ENCODE measurements at regions not wholly inside any gene's neighbourhood (a gene's known extent, or its start where the extent isn't known, plus 50 kb on each side); places are given as distances from the start of the nearest gene placed in this dataset.

- no peak overlapping the region for H3K4me2 ChIP-seq (ENCODE audit: insufficient read depth, insufficient read length, low read length)
- Mint-ChIP-seq H3K9me3 (no peaks in the 10 kb centered on the region; a peak in 1 of 5 replicates), H3K36me3 (ENCODE audit: insufficient read depth in 1 of 3, low read depth in 3 of 3) (peaks cover 0 to 2% (median 0%) of the 10 kb centered on the region in 3 experiments; a peak in 2 of 7 replicates), H3K4me1 (peaks cover 52 to 59% of the 10 kb centered on the region in 2 experiments), H3K4me3 (no peak overlapping the region; a peak in 1 of 5 replicates), H3K27ac (no peak overlapping the region; a peak in 2 of 7 replicates), H3K27me3 (ENCODE audit: low read depth) (peaks cover 5% of the 10 kb centered on the region)
- no peak overlapping the region for H3K27ac ChIP-seq (ENCODE audit: insufficient read length, low read depth, low read length)
- no peaks in the 10 kb centered on the region for H3K27me3 ChIP-seq (ENCODE audit: insufficient read depth, low read length)
- H2BK12ac ChIP-seq (ENCODE audit: insufficient read length, low read depth, low read length), result no peak overlapping the region
- no peak for DNase-seq
- H4K8ac ChIP-seq (replicated peaks; ENCODE audit: insufficient read length, low read depth, low read length), result no peak overlapping the region
- no peak overlapping the region for H3T11ph ChIP-seq (ENCODE audit: low read length)
- H3K4me1 ChIP-seq (ENCODE audit: insufficient read depth, low read length), result peaks cover 7% of the 10 kb centered on the region; the same call in 1 of the 2 replicates
- H3K14ac ChIP-seq (ENCODE audit: insufficient read depth, low read length), result peak overlapping the region; percentile 36; the same call in 1 of the 2 replicates
- no peak overlapping the region for H3K9ac ChIP-seq (ENCODE audit: extremely low read depth, insufficient read length, low read length)
- H3K79me1 ChIP-seq (ENCODE audit: insufficient read depth, low read depth, low read length, poor library complexity, severe bottlenecking), result no peaks in the 10 kb centered on the region
- peaks cover 2% of the 10 kb centered on the region for H3K23me2 ChIP-seq (ENCODE audit: insufficient read length, low read depth, low read length, poor library complexity, severe bottlenecking)
- no peak overlapping the region for H3K18ac ChIP-seq (ENCODE audit: insufficient read length, low read depth, low read length)
- no CpG with 5 or more reads among the region's 21 CpGs for WGBS (ENCODE audit: extremely low coverage, insufficient read length, low lambda C conversion rate)
- H3K4ac ChIP-seq (ENCODE audit: low read depth, low read length), result no peak overlapping the region
- no peak for TF ChIP-seq CTCF (conservative IDR thresholded peaks at IDR 0.05)
- H4K91ac ChIP-seq (ENCODE audit: insufficient read length, low read depth, low read length), result no peak overlapping the region
- H2BK20ac ChIP-seq (ENCODE audit: low read depth, low read length, poor library complexity, severe bottlenecking), result no peak overlapping the region
- H2AK5ac ChIP-seq (ENCODE audit: insufficient read length, low read length), result no peak overlapping the region
- H3K79me2 ChIP-seq (ENCODE audit: insufficient read depth, low read length), result no peaks in the 10 kb centered on the region
- H2AFZ ChIP-seq (ENCODE audit: low read length), result no peak overlapping the region
- no peak overlapping the region for H3K23ac ChIP-seq (ENCODE audit: insufficient read length, low read depth, low read length)
- no peak overlapping the region for H2BK120ac ChIP-seq (ENCODE audit: low read depth, low read length, poor library complexity, severe bottlenecking)
- no peaks in the 10 kb centered on the region for H4K20me1 ChIP-seq (ENCODE audit: control insufficient read depth, insufficient read depth, insufficient read length)
- no peak overlapping the region for H2BK15ac ChIP-seq (ENCODE audit: low read depth, low read length)
- no peak overlapping the region for H3K56ac ChIP-seq (ENCODE audit: insufficient read length, low read depth, low read length)
- H3K9me3 ChIP-seq (ENCODE audit: control insufficient read depth, low read depth, low read length), result no peaks in the 10 kb centered on the region
- H4K5ac ChIP-seq (ENCODE audit: insufficient read length, low read depth, low read length), result no peak overlapping the region
- no peak overlapping the region for H2BK5ac ChIP-seq (ENCODE audit: insufficient read length, low read length)
These were observed 116.8 kb downstream of the ENGASE start for GRCh38 chr17:79191270-79191934.

Data from H9 (cell line).